GM19043 (cell line): ENCODE measurements at regions not wholly inside any gene's neighbourhood (a gene's known extent, or its start where the extent isn't known, plus 50 kb on each side); places are given as distances from the start of the nearest gene placed in this dataset.
"Not testable (repeated sequence)": the region's sequence is repeated elsewhere in the genome, so short reads cannot be mapped to it uniquely, and the experiment has no call there.

Source experiments
- ATAC-seq: cut with Tn5 transposase; IDR thresholded peaks from one replicate; pipeline ENCODE4 v1.9.1; 2021; ENCODE audit warnings: low read depth; ENCODE audit not compliant: unreplicated experiment

DNA sequence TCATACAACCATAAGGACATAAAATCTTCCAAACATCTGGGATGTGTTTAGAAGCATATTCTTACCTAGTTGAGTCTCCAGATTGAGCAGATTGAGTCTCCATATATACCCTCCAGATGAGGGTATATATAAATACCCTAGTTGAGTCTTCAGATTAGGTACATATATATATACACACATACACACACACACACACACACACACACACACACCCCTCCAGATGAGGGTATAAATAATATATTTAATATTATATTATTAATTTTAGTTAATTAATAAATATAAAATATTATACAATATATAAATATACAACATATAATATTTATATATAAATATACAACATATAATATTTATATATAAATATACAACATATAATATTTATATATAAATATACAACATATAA is 2219.1 kb downstream of the PCDH7 start:
- ATAC-seq: not testable (repeated sequence)

DNA sequence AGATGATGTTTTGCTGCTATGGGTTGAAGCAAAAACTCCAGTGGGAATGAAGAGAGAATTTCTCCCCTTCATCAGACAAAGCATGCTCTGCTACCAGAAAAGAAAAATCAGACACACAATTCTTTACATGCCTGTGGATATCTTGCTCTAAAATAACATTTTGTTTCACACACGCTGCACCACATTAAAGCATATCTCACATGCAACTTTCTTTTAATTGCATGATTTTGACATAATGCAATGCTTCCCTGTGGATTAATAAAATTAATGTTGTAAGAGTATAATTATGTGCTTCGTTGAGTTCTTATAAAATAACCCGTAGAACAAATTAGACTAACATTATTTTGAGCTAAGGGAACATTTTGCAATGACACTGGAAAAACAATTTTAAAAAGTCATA is 2230.7 kb downstream of the PCDH7 start:
- no peak for ATAC-seq

DNA sequence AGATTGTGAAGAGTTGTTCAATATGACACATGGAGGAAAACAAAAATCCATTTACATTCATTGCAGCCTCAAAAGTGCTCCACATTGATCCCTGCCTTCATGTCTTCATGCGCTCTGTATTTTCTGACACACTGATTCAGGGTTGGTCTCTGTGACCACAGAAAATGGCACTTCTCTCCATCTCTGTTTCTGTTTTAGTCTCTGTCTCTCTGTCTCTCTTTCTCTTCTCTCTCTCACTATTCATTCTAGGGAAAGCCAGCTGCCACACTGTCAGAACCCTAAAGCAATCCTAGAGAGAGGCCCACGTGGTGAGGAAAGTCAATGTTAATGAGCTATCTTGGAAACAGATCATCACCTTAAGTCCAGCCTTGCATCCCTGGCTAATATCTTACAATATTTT is 2238.4 kb downstream of the PCDH7 start:
- no peak for ATAC-seq

DNA sequence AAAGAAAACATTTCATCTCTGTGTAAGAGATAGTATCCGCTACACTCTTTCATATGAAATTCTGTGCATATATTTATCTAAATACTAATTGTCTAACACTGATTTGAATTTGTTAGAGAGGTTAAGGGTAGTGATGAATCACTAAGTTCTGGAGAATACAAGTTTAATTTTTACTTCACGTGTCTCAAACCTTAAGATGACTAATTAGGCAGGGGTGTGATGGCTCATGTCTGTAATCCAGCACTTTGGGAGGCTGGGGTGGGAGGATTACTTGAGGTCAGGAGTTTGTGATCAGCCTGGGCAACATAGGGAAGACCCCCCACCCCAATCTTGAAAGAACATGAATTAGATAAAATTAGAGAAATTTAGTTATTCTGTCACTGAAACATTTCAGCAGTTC is 2241.9 kb downstream of the PCDH7 start:
- ATAC-seq: no peak

DNA sequence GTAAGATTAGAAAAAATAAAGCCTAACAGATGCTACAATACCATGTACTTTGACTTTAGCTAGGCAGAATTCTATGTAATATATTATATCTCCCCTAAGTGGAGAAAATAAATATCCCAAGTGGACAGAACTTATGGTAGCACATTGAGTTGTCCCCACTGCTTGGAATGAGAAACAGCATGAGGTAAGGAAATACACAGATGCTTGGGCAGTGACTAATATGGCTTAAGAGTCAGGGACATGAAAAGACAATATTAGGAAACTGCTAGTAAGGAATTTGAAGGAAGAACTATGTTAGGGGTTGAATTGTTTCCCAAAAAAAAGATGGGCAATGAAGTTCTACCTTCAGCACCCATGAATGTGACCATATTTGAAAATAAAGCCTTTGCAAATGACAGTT is 2265.1 kb downstream of the PCDH7 start:
- ATAC-seq: no peak

DNA sequence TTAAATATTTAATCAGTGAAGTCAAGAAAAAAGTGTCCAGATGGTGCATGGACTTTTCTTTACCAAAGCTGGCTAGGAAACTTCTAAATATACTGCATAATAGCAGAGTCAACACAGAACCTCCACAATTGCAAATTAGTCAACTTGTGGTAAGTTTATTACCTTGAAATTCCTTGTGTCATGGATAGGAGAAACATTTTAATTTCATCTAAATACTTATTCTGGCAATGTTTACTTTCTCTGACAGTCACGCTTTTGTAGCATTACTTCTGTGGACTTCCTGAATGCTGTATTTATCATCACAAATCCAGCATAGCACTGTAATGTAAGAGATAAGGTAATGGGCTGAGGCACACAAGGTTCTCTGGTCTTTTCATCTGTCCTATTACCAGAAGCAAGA is 2266.1 kb downstream of the PCDH7 start:
- ATAC-seq: no peak

DNA sequence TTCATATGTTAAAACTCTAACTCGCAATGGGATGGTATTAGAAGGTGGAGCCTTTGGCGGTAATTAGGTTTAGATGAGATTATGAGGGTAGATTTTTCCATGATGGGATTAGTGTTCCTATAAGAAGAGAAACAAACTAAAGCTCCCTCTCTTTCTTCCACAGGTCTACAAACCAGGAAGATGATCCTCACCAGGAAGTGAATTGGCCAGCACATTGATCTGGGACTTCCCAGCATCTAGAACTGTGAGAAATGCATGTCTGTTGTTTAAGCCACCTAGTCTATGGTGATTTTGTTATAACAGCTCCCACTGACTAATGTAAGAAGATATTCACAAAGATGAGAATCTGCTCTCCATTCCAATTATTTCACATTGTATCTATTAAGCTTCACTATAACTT is 2266.9 kb downstream of the PCDH7 start:
- no peak for ATAC-seq

DNA sequence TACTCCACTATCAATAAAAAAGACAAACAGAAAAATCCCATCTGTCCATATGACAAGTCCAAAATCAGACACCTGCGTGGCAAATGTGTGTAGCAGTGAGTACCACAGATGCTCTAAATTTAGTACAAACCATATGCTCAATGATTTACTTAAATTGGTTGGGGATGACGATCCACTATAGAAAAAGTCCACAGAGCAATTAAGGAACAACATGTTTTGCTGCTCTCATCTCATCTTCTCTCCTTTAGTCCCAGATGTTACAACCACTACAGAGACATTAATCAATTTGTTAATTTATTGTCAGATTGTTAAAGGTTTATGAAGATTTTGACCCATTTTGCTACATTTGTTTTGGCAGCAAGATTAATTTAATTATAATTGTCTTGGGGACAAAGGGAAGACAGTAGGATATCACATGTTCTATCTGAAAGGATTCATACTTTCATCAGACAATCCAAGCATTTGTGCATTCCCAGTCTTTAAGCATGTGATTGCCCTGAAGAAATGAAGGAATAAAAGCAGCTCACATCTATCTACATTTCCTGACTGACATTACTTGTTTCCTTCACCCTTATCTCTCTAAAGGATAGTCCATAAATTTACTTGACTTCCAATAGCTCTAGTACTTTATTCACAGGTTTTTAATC is 2268.1 kb downstream of the PCDH7 start:
- ATAC-seq: no peak

DNA sequence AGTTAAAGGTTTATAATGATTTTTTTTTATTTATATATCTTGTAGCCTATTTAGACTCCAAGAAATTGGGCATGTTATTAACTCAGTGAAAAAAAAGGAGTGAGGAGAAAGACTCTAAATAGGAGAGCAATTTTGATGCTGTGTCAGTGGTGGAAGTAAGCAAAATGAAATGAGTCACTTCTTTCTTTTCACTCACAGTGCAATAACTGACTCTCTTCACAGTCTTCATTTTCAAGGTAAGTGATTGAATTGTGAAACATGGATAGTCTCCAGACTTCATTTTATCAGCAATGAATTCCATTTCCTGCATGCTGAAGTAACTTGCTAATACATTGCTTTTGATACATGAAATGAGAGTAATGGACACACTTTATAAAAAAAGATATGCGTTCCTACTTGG is 2271.5 kb downstream of the PCDH7 start:
- no peak for ATAC-seq

DNA sequence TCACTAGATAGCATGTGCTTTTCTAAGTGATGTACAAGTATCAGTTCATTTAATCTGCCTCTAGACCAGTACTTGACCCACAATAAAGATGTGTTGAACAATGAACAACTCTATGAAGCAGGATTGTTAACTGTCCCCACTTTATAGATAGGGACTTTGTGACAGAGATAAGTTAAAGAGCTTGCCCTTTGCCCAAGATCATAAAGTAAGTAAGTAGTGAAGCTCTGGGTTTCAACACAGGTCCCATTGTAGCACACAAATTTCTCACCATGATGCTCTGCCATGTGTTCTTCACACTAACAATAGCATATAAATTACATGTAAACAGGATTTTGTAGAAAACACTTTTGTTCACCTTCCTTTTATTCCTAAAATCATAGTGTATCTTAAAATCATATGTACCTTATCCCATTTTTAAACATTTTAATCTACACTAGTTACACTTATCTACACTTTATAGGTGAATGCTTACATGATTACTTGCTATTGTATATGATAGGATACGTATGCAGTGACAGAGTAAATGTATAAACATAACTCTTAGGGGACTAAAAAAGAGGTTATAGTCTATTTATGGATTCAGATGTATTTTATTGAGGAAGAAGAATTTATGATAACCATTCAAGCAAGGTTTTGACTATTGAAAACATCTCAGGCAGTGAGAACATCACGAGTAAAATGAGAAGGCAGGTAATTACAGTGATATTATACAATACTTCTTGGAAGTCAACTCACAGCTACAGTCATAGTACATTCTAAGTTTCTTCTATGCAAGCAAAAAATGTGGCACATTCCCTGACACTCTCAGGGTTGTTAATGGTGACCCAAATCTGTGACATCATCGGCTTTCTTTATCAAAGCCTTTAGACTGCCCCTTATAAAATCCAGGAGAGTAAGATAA is 2275.1 kb downstream of the PCDH7 start:
- ATAC-seq: no peak

DNA sequence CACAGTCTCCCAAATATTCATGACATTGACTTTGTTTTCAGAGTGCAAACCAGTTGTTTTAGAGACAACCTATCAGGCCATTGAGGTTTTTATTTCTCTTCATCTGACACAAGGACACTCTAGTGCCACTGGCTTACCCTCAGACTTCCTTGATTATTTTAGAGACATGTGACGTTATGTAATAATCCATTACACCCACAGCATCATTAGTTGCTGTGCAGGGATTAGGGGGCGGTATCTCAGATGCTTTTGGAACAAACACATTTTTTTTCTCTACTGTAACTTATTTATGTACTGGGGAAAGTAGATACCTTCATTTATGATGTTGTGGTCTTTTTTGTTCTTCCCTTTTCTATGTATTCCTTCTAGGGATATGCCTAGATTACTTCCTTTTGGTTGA is 2293.1 kb downstream of the PCDH7 start:
- no peak for ATAC-seq

DNA sequence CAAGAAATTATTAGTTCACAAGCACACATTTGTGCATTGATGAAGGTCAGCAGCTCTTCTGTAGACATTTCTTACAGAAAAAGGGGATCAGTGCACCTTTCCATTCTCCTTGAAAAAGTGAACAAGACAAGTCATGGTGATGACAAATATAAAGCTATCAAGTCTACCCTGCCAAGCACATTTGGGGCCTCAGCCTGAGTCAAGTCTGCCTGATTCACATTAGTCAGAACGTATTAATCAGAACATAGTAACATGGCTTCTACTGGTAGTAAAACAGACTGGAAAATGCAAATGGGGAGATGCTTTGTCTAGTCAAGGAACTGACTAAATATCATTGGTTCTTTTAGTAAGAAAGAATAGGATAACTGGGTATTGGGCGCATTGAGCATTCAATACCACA is 2305.1 kb downstream of the PCDH7 start:
- ATAC-seq: no peak

DNA sequence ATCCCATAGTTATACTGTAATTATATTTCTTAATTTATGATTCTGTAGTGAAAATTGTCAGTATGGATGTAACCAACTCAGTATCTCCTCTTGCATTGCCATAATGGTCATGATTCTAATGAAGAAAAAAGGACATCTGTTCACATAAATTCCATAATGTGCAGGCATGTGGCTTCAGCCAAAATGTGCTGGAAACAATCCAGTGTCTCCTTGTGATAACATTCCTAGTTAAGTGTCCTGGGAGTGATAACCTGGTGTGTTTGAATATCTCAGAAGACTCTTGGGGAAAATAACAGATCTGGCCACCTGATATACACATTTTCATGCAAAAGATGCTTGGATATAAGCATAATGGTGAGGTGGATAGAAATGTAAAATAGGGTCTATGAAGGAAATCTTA is 2309.8 kb downstream of the PCDH7 start:
- no peak for ATAC-seq

DNA sequence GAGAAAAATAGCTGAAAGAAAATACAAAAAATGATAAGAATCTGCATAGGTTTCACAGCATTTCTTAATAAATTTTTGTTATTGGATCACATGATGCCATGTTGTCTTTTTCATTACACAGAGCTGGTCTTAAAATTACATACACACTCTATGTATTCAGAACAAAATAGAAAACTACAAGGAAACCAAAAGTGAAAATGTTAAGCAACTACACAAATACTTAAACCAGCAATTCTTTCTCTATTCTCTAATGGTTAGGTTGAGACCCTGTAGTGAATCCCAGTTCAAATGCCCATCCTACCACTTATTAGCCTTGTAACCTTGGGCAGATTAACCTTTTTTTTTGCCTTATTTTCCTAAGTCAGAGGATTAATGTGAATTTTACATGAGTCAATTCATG is 2311.2 kb downstream of the PCDH7 start:
- no peak for ATAC-seq

DNA sequence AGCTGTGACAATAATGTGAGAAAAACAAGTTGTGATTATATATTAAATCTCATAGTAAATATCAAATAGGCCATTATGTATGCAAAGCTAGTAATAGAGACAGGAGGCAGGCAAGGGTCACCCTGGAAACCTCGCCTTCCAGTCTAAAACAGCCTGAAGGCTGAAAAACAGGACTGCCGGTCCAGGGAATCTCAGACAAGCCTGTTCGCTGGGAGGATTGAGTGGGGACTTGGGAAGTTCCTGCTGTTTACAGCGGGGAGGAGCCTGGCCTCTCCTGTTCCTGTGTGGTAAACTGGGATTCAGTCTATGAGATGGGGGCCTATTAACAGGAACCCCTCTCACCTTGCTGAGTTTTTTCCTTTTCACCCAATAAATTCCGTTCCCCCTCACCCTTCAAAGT is 2317.3 kb downstream of the PCDH7 start:
- ATAC-seq: no peak

DNA sequence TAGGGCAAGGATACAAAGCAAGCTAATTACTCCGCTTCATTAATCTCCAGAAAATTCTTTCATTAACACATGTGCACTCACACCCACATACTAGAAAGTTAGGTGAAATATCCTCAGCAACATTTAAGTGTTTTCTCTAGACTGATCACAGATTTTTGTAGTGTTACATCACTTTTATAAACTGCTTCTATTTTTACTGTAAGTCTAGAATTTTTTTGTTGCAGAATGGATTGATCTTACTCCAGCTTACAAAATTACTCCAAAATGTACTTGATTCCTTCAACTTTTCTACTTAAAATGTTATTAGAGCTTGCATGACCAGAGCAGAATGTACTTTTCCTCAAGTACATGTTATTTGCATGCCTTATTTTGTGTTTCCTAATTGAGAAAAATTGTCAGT is 2325.2 kb downstream of the PCDH7 start:
- ATAC-seq: no peak

DNA sequence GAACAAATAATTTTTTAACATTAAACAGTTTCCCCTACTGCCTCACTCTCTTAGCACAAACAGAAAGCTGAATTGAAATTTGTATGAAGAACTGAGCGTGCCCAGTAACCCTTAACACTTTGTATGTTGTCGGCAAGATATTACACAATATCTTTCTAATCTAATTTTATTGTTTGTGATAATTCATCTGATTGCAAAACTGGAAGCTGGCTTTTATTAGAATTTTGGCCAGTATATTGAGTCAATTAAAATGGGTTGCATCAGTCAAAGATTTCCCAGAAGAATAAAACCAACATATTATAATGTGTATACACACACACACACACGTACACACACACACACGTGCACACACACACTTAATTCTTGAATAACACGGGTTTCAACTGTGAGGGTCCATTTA is 2332.1 kb downstream of the PCDH7 start:
- no peak for ATAC-seq

DNA sequence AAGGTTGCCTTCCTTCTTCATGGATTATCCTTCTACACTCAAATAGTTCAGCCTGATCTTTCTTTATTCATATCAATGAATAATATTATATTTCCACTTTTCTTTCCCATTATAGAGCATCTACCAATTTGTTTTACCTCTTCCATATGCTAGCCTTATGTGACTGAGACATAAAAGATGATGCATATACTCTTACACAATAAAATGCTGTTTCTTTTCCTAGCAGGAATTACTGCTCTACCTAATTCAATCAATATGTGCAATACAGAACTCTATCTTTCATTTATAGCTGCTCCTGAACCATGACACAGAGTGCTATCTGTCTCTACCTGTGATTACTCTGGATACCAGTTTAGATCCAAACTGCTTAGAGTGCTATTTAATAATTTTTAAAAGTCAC is 2334.0 kb downstream of the PCDH7 start:
- no peak for ATAC-seq

DNA sequence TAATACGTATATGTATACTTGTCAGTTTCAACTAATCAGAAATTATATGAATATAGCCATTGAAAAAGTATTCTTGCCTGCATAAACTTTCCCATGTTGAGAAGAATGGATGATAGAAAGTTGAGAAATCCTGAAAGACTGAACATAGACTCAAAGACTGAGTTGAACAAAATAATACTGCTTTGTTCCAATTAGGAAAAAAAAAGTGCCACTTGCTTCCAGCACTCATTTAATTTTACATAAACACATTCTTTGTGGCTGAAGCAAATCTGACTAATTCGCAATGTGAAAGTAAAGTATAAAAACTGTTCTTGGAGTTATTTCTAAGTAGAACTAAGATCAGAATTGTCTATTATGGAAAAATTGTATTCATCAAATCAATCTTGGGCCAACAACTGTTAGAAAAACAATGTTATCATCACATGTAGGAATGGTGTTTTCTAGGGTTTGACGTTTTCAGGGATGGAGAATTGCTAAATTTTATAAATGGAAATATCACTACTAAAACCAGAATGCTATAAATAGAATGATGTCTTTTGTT is 2334.6 kb downstream of the PCDH7 start:
- no peak for ATAC-seq

DNA sequence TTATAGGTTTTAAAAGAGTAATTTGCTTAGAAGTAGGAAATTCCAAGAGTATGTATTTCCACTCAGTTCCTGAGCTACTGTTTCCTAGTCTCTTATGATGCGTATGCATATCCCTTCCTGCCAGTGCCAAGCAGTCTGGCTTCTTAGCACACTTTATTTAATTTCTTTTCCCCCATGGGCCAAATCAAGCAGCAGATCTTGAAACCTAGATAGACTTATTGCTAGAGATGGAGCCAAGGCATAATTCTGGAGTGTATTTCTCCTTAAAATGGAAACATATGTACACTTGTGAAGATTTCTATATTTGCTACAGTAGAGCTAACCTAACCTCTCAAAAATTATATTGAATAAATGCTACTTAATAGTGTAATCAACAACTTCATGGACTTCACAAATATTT is 2337.6 kb downstream of the PCDH7 start:
- ATAC-seq: no peak

DNA sequence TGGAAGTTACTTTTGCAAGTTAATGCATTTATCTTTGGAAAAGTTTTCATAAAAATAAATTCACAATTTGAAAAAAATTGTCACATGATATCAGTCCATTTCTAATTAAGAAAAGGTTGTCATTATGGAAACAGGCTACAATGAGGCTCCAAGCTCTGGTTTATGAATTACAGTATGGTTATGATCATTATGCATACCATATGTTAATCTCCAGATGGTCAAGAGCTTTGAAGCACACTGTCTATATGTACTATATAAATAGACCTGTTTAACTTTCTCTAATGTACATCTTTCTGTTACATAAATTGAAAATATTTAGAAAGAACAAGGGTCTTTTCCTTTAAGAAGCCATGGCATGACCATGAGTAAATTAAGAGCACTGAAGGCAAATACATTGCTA is 2338.8 kb downstream of the PCDH7 start:
- no peak for ATAC-seq
